ENCODE measurements at regions not wholly inside any gene's neighbourhood (a gene's known extent, or its start where the extent isn't known, plus 50 kb on each side); places are given as distances from the start of the nearest gene placed in this dataset.

GRCh38 chr16:59385959-59386358 lies 651.8 kb upstream of the GOT2 start:
- H3K4me3 ChIP-seq (ENCODE audit: insufficient read depth, low read length, poor library complexity, severe bottlenecking): no peak overlapping the region
- H3F3A ChIP-seq (ENCODE audit: insufficient read depth): no peaks in the 10 kb centered on the region
- no peak overlapping the region for H3K4me2 ChIP-seq (ENCODE audit: low read depth, low read length, poor library complexity, severe bottlenecking)
- H3K9ac ChIP-seq (ENCODE audit: low read length): no peak overlapping the region
- H3K9me3 ChIP-seq (ENCODE audit: insufficient read depth, low read length): no peaks in the 10 kb centered on the region
- no peaks in the 10 kb centered on the region for H3K27me3 ChIP-seq (ENCODE audit: low read length)
- H3K79me2 ChIP-seq (ENCODE audit: insufficient read depth, low read length): no peaks in the 10 kb centered on the region
- TF ChIP-seq CTCF (IDR thresholded peaks at IDR 0.05; ENCODE audit: insufficient read depth, low read length, poor library complexity, severe bottlenecking): no peak
- no peak for TF ChIP-seq EZH2phosphoT487 (conservative IDR thresholded peaks at IDR 0.05; ENCODE audit: low read length)
- no peaks in the 10 kb centered on the region for H4K20me1 ChIP-seq (ENCODE audit: low read depth, low read length)
- no peak overlapping the region for H2AFZ ChIP-seq (ENCODE audit: low read depth, low read length, severe bottlenecking)
- no peak overlapping the region for H3K27ac ChIP-seq (ENCODE audit: low read depth, low read length)
- no peaks in the 10 kb centered on the region for H3K9me2 ChIP-seq (replicated peaks; ENCODE audit: insufficient read depth, low read length)
- no peaks in the 10 kb centered on the region for H3K36me3 ChIP-seq (ENCODE audit: low read length)

GRCh38 chr16:59385491-59385890 lies 651.4 kb upstream of the GOT2 start:
- Histone ChIP-seq H3K9ac (ENCODE audit: low read length) (no peak overlapping the region), H3K27ac (ENCODE audit: low read depth, low read length) (no peak overlapping the region), H3K4me2 (ENCODE audit: low read depth, low read length, poor library complexity, severe bottlenecking) (no peak overlapping the region), H3K27me3 (ENCODE audit: low read length) (no peaks in the 10 kb centered on the region), H2AFZ (ENCODE audit: low read depth, low read length, severe bottlenecking) (no peak overlapping the region), H3K4me3 (ENCODE audit: insufficient read depth, low read length, poor library complexity, severe bottlenecking) (no peak overlapping the region), H3K9me2 (replicated peaks; ENCODE audit: insufficient read depth, low read length) (no peaks in the 10 kb centered on the region), H3K36me3 (ENCODE audit: low read length) (no peaks in the 10 kb centered on the region), H3K9me3 (ENCODE audit: insufficient read depth, low read length) (no peaks in the 10 kb centered on the region), H3F3A (ENCODE audit: insufficient read depth) (no peaks in the 10 kb centered on the region), H3K79me2 (ENCODE audit: insufficient read depth, low read length) (no peaks in the 10 kb centered on the region), H4K20me1 (ENCODE audit: low read depth, low read length) (no peaks in the 10 kb centered on the region)
- TF ChIP-seq CTCF (IDR thresholded peaks at IDR 0.05; ENCODE audit: insufficient read depth, low read length, poor library complexity, severe bottlenecking): no peak
- TF ChIP-seq EZH2phosphoT487 (conservative IDR thresholded peaks at IDR 0.05; ENCODE audit: low read length): no peak

GRCh38 chr16:59373632-59374031 lies 639.5 kb upstream of the GOT2 start:
- no peak for TF ChIP-seq CTCF (IDR thresholded peaks at IDR 0.05; ENCODE audit: insufficient read depth, low read length, poor library complexity, severe bottlenecking)
- TF ChIP-seq EZH2phosphoT487 (conservative IDR thresholded peaks at IDR 0.05; ENCODE audit: low read length): no peak
- H3K79me2 ChIP-seq (ENCODE audit: insufficient read depth, low read length): no peaks in the 10 kb centered on the region
- no peak overlapping the region for H3K4me3 ChIP-seq (ENCODE audit: insufficient read depth, low read length, poor library complexity, severe bottlenecking)
- no peaks in the 10 kb centered on the region for H3K9me3 ChIP-seq (ENCODE audit: insufficient read depth, low read length)
- H3F3A ChIP-seq (ENCODE audit: insufficient read depth): no peaks in the 10 kb centered on the region
- no peak overlapping the region for H3K9ac ChIP-seq (ENCODE audit: low read length)
- no peaks in the 10 kb centered on the region for H3K9me2 ChIP-seq (replicated peaks; ENCODE audit: insufficient read depth, low read length)
- H2AFZ ChIP-seq (ENCODE audit: low read depth, low read length, severe bottlenecking): no peak overlapping the region
- H3K36me3 ChIP-seq (ENCODE audit: low read length): no peaks in the 10 kb centered on the region
- H4K20me1 ChIP-seq (ENCODE audit: low read depth, low read length): no peaks in the 10 kb centered on the region
- H3K27me3 ChIP-seq (ENCODE audit: low read length): no peaks in the 10 kb centered on the region
- H3K4me2 ChIP-seq (ENCODE audit: low read depth, low read length, poor library complexity, severe bottlenecking): no peak overlapping the region
- H3K27ac ChIP-seq (ENCODE audit: low read depth, low read length): no peak overlapping the region

- Histone ChIP-seq H3K9ac (ENCODE audit: low read length) (no peak overlapping the region), H3F3A (ENCODE audit: insufficient read depth) (no peaks in the 10 kb centered on the region), H3K9me2 (replicated peaks; ENCODE audit: insufficient read depth, low read length) (no peaks in the 10 kb centered on the region), H3K4me2 (ENCODE audit: low read depth, low read length, poor library complexity, severe bottlenecking) (no peak overlapping the region), H3K27ac (ENCODE audit: low read depth, low read length) (no peak overlapping the region), H2AFZ (ENCODE audit: low read depth, low read length, severe bottlenecking) (no peak overlapping the region), H4K20me1 (ENCODE audit: low read depth, low read length) (no peaks in the 10 kb centered on the region), H3K4me3 (ENCODE audit: insufficient read depth, low read length, poor library complexity, severe bottlenecking) (no peak overlapping the region), H3K27me3 (ENCODE audit: low read length) (no peaks in the 10 kb centered on the region), H3K36me3 (ENCODE audit: low read length) (no peaks in the 10 kb centered on the region), H3K9me3 (ENCODE audit: insufficient read depth, low read length) (no peaks in the 10 kb centered on the region), H3K79me2 (ENCODE audit: insufficient read depth, low read length) (no peaks in the 10 kb centered on the region)
- TF ChIP-seq EZH2phosphoT487 (conservative IDR thresholded peaks at IDR 0.05; ENCODE audit: low read length) (no peak), CTCF (IDR thresholded peaks at IDR 0.05; ENCODE audit: insufficient read depth, low read length, poor library complexity, severe bottlenecking) (no peak)
Observed at GRCh38 chr16:59370717-59371116, 636.6 kb upstream of the GOT2 start.

All from SU-DHL-6 (cell line).